ENCODE measurements at regions not wholly inside any gene's neighbourhood (a gene's known extent, or its start where the extent isn't known, plus 50 kb on each side); places are given as distances from the start of the nearest gene placed in this dataset.
"Not testable (repeated sequence)": the region's sequence is repeated elsewhere in the genome, so short reads cannot be mapped to it uniquely, and the experiment has no call there.

DNA sequence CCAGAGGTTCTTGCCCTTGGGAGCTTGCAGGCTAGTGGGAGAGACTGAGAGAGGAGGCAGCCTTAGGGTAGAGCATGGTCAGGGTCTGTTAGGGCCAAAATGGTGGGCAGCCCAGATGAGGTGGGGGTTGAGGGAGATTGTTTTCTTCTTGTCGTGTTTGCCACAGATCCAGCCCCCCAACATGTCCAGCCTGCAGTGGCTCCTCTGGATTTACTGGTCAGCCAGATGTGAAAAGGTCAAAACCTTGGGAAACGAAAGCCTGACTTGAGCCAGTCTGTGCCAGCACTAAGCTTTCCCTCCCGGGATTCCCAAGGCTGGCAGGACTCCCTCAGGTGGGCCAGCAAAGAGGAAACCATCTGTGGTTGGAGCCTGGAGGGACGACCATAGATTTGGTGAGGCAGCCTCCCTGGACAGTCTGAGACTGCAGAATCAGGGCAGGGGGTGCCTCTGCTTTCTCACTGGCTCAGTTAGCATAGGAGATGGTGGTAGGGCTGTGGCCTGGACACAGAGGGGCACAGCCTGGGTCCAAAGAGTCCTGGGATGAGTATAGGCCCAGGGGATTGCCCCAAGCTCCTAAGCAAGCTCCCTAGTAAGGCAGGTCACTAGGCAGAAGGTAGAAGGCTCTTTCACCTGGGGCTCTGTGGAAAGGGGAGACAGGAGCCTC, 51.2 kb upstream of the PRR23C start:
- no peak for DNase-seq

DNA sequence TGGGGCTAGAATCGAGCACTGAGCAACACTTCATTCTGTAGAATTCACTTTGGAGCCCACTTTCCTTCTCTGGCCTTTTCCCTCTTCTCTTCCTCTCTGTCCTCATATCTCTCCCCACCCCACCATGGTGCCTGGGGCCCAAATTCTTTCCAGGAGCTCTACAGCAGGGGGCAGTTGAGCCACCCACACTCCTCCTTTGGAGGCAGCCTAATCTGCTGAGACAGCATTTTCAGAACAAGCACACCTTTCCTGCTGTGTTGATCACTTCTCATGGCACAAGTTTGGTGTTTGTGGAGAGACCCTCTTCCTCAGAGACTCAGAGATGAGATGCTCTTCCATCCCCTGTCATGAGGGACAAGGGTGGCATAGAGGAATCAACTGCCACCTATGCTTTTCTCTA, 52.0 kb upstream of the PRR23C start:
- DNase-seq, result no peak

DNA sequence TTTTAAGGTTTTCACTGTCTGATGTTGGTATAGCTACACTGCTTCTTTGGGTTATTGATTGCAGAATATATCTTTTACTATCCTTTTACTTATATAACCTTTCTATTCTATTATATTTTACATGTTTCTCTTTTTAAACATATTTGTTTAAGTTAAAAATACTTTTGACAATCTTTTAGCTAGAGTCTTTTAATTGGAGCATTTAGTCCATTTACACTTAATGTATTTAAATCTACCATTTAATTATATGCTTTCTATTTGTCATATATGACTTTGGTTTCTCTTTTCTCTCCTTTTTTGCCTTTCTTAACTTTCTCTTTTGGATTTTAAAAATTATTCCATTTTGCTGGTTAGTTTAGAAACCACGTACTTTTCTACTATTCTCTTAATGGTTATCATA, 53.7 kb upstream of the PRR23C start:
- no peak for DNase-seq

GRCh38 chr3:139099968-139100817, 55.5 kb upstream of the PRR23C start:
- DNase-seq, result no peak

GRCh38 chr3:139100821-139101220, 56.1 kb upstream of the PRR23C start:
- DNase-seq, result no peak

DNA sequence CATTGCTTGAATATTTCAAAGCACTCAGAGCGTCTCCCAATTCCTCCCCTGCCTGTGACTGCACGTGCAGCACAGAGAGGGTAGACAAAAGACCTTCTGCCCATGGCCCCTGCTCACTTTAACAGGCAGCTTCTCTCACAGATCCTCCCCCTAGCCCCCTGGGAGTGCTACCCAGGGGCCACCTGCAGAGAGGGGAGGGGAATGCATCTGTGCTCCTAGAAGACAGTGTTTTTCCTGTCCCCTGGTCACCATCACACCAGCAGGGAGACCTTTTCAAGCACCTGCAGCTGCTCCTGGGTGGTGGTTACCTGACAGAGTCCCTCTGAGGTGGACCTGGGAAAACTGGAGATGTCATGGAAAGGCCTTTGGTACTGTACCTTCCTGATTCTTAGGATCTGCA, 56.7 kb upstream of the PRR23C start:
- no peak for DNase-seq

- no peak for DNase-seq
Observed at GRCh38 chr3:139103484-139103883, 58.8 kb upstream of the PRR23C start.

DNA sequence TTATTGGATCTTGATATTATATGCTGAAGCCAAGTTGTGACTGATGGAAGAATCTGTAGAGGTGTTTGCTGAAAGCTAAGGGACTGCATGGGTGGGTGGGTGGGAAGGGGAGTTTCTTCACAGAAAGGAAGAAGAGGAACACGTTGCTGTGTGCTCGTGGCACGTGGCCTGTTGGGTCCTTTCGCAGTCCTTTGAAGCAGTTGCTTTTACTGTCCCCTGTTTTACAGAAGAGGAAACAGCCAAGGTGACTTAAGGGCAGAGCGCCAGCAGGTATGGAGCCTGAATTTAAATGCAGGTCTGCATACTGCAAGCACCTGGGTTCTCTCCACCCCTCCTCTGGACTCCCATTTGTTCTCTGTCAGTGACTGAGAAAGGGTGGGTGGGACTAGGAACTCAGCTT, 59.4 kb upstream of the PRR23C start:
- DNase-seq, result no peak

- DNase-seq, result no peak
Observed at GRCh38 chr3:139105154-139105702, 60.5 kb upstream of the PRR23C start.

DNA sequence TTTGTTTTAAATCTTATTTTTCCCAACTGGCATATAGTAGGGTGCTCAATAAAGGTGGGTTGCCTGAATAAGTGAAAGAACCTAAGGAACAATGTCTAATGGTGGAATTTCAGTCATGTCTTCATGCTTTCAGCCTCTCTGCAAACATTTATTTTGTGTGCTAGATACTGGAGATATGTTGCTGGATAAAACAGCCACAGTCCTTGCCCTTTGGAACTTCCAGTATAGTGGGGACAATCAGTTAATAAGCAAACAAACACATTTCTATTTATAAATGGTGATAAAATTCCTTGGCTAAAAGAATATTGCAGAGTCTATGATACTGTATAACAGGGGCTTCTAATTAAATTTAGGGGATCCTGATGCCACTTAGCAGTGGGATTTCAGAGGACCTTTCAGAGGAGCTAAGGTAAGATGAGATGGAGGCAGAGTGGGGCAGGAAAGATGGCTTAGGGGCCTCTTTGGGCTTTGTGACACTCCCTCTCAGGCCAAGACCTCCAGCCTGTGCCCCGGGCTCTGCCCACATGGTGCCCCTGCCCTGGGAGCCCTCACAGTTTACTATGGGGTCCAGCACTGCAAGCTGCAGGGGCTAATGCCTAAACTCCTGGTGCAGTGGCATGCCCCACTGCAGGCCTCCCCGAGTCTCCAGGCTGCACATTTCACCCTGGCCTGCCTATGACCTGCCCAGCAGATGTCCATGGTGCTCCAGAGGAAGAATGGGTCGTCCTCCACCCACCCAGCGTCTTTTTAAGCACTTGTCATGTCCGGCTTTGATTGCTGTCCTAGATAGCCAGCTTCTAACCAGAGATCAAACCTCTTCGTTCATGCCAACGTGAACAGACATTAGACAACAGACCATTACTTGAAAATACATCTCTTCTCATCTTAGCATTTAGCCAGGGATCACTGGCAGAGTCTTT, 61.6 kb upstream of the PRR23C start:
- DNase-seq, result no peak

- no peak for DNase-seq
Observed at GRCh38 chr3:139107424-139108252, 62.9 kb upstream of the PRR23C start.

DNA sequence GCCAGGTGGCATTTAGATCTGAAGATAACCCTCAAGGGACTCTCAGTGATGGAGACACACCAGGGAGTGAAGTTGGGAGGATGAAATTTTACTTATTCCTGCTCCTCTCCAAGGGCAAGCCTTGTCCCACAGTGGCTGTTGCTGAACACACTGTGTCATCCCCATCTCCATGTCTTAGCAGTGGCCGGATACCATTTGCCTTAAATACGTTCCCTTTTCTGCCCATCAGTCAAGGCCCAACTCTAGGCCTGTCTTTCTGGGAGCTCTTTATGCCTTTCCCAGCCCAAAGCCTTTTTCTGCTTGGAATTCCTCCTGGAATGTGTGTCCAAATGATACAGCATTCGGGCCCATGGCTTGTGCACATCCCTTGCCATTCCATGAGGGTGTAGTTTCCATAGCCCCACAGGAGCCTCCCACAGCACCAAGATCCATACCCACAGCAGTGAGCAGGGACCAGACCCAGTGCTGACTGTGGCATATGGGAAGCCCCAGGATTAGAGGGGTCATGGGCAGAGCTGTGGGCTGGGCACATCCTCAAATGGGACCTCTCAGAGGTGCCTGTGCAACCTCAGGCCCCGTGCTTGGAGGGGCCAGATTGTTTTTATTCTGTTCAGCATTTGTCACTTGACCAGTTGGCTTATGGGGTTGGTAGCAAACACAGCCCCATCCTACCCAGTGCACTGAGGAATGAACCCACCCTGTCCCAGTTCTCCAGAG, 63.7 kb upstream of the PRR23C start:
- no peak for DNase-seq

GRCh38 chr3:139109271-139109670, 64.6 kb upstream of the PRR23C start:
- no peak for DNase-seq

GRCh38 chr3:139110072-139110830, 65.6 kb upstream of the PRR23C start:
- DNase-seq, result no peak

GRCh38 chr3:139110929-139111328, 66.2 kb upstream of the PRR23C start:
- DNase-seq, result not testable (repeated sequence)

DNA sequence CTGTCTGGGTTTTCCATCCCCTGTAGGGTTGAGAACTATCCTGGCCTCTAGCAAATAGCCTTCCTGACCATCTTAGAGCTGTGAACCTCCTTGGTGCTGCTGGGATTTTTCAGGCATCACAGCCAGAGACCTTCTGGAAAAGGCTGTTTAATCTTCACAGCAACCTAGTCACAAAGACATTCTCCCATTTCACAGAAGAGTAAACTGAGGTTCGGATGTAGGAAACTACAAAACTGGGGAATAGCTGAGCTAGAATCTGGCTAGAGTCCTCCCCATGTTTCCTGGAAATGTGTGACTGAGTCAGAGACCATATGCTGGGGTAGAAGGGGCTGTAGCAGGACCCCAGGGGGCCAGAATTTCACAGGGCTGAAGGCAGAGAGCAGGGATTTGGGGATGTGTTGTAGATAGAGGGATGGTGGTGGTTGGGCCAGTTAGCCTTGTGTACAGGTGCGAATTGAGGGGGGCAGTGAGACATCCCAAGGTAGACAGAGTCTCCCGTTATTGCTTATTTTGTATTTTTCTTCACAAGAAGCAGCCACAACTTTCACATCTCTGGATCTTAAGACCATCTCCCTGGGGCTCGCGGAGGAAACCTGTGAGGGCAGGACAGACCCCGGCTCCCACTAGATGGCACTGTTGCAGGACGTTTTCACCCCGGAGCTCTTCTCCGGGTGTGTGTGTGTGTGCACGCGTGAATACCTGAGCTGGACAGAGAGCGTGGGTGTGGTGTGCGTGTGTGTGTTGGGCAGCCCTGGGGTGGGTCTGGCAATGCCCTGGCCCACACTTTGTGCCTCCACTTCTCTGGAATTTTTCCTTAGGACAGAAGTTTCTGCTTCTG, 66.9 kb upstream of the PRR23C start:
- DNase-seq, result peak; percentile 55

DNA sequence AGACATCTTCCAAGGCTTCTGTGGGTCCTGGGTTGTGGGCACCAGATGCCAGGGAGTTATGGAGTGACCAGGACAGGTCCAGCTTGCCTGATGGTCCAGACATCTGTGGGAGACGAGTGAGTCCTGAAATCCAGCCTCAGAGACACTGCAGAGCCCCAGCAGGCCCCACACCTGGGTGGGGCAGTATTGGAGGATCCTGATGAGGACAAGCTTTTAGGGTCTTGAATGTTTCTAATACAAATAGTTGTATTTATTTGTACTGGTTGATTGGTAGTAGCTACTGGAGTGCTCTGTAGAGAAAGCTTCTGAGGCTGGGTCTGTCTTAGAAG, 67.5 kb upstream of the PRR23C start:
- no peak for DNase-seq

DNA sequence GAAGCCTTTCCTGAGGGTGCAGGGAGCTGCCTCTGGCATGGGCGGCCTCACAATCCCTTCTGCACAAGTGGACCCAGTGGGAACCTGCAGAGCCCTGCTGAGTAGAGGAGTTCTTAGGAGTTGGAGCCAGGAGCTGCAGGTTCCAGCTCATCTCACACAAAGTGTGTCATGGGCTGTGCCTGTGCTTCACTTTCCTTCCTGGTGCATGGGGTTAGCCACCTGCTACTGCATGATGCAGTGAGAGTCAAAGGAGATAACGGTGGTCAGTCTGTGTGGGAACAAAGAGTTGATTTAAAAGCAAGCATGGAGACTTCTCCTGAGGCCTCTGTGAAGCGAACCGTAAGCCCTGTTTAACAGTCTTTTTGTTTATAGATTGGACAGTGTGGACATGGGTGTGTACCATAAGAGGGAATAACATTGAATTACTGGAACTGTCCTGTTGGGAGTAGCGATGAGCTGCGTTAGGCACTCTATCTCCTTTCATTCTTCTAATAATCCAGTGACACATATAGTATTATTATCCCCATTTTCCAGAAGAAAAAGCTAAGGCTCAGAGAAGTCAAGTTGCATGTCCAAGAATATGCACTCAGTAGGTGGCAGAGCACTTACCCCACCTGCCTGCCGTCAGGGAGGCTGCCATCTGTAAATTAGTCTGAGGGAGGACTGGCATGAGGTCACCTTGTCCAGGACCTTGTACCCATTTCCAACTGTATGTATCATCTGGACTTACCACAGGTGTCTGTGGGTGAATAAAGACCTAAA, 68.7 kb upstream of the PRR23C start:
- DNase-seq, result no peak

DNA sequence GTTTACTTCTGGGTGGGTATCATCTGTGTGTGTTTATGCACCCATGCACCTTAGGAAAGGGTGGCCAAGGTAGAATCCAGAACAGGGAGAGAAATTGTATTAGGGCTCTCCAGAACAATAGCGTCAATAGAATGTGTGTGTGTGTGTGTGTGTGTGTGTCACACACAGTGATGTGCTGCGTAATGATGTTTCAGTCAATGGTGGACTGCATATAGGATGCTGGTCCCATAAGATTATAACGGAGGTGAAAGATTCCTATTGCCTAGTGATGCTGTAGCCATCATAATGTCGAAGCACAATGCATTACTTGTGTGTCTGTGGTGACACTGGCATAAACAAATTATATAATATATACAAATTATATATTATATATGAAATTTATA, 69.3 kb upstream of the PRR23C start:
- DNase-seq, result no peak

Measured in fibroblast of skin of scalp (primary cell).